ENCODE measurements at regions not wholly inside any gene's neighbourhood (a gene's known extent, or its start where the extent isn't known, plus 50 kb on each side); places are given as distances from the start of the nearest gene placed in this dataset.

DNA sequence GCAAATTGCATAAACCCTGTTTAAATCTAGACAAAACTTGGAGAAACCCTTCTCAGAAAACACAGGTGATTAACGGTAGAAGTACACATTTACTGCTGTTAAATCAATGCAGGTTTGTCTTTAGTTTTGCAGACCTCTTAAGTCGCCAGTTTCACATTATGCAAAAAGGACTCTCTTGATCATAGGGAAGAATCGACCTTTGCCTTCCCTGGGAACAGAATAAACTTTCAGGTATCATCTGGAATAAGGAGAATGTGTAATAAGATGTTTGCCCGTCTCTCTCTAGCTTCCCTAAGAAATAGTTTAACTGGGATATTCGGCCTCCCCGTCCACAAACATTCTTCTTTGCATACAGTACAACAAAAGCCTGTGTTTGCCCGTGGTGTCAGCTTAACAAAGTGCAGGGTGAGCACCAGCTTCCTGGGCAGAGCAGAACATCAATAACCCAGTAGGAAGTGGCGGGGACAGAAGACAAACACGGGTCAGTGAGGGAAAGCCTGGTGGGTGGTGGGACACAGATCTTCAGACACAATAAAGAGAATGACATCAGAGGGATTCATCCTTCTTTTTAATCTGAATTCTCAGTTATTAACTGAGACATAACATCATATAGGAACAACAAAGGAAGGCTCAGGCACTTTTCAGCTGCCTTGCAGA is 1077.7 kb upstream of the SLC10A2 start:
- TF ChIP-seq NFIC (IDR thresholded peaks at IDR 0.05): no peak
- TF ChIP-seq EP300 (IDR thresholded peaks at IDR 0.05; ENCODE audit: borderline replicate concordance): no peak
- TF ChIP-seq, protein P1, sequence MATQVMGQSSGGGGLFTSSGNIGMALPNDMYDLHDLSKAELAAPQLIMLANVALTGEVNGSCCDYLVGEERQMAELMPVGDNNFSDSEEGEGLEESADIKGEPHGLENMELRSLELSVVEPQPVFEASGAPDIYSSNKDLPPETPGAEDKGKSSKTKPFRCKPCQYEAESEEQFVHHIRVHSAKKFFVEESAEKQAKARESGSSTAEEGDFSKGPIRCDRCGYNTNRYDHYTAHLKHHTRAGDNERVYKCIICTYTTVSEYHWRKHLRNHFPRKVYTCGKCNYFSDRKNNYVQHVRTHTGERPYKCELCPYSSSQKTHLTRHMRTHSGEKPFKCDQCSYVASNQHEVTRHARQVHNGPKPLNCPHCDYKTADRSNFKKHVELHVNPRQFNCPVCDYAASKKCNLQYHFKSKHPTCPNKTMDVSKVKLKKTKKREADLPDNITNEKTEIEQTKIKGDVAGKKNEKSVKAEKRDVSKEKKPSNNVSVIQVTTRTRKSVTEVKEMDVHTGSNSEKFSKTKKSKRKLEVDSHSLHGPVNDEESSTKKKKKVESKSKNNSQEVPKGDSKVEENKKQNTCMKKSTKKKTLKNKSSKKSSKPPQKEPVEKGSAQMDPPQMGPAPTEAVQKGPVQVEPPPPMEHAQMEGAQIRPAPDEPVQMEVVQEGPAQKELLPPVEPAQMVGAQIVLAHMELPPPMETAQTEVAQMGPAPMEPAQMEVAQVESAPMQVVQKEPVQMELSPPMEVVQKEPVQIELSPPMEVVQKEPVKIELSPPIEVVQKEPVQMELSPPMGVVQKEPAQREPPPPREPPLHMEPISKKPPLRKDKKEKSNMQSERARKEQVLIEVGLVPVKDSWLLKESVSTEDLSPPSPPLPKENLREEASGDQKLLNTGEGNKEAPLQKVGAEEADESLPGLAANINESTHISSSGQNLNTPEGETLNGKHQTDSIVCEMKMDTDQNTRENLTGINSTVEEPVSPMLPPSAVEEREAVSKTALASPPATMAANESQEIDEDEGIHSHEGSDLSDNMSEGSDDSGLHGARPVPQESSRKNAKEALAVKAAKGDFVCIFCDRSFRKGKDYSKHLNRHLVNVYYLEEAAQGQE (IDR thresholded peaks at IDR 0.05; ENCODE audit: low read depth): no peak
